Aorta (tissue), 5 donors: ENCODE measurements at regions not wholly inside any gene's neighbourhood (a gene's known extent, or its start where the extent isn't known, plus 50 kb on each side); places are given as distances from the start of the nearest gene placed in this dataset.
"Not testable (repeated sequence)": the region's sequence is repeated elsewhere in the genome, so short reads cannot be mapped to it uniquely, and the experiment has no call there.

ENCODE experiments used
- ATAC-seq: fragments of 200-7000 bp; cut with Tn5 transposase; one replicate; pipeline ENCODE4 v1.9.1; 2022; ENCODE audit warnings: moderate library complexity; ENCODE audit not compliant: low FRiP score
- DNase-seq, 2 donors: peaks; one replicate each; pipeline ENCODE4 v3.0.0-alpha.2; 2020
- H3K27ac ChIP-seq, 2 donors: one replicate each; pipeline ENCODE4 v1.5.1; 2013; ENCODE audit warnings: low read length in 2 of 2, mild to moderate bottlenecking in 2 of 2, moderate library complexity in 2 of 2, control low read depth in 1 of 2, inconsistent platforms in 1 of 2, low read depth in 1 of 2
- H3K27me3 ChIP-seq, 2 donors: one replicate each; pipeline ENCODE4 v1.6.1; 2013; ENCODE audit warnings: control low read depth in 1 of 2, low read length in 1 of 2, mild to moderate bottlenecking in 1 of 2, moderate library complexity in 1 of 2; ENCODE audit not compliant: insufficient read depth in 2 of 2, control insufficient read depth in 1 of 2
- H3K36me3 ChIP-seq, 2 donors: one replicate each; pipeline ENCODE4 v1.6.1; 2013; ENCODE audit warnings: control low read depth in 1 of 2, low read length in 1 of 2, mild to moderate bottlenecking in 1 of 2; ENCODE audit not compliant: insufficient read depth in 2 of 2, control insufficient read depth in 1 of 2
- H3K4me1 ChIP-seq, 2 donors: one replicate each; pipeline ENCODE4 v1.6.1; 2013; ENCODE audit warnings: low read length in 2 of 2, control low read depth in 1 of 2, mild to moderate bottlenecking in 1 of 2, moderate library complexity in 1 of 2; ENCODE audit not compliant: insufficient read depth in 2 of 2, control insufficient read depth in 1 of 2
- H3K4me3 ChIP-seq, 2 donors: one replicate each; pipeline ENCODE4 v1.5.1; 2013; ENCODE audit warnings: low read length in 2 of 2, control low read depth in 1 of 2, mild to moderate bottlenecking in 1 of 2
- H3K9me3 ChIP-seq: one replicate; pipeline ENCODE4 v1.6.1; 2013; ENCODE audit warnings: mild to moderate bottlenecking, low read length; ENCODE audit not compliant: control insufficient read depth
- WGBS, 2 donors: extraction: QIAGEN DNeasy Blood & Tissue Kit; methylation state at CpG; one replicate each; pipeline ENCODE4 v1.1.7; 2013; 5-methylcytosine and 5-hydroxymethylcytosine counted together
- intact Hi-C, 2 donors: fragments of 100-400 bp; cut with DNase I; formaldehyde crosslinking; loops; one replicate each; pipeline versions ENCODE4 v1.14.2 to v1.15.0; 2022
- donor health status: healthy with polysubstance abuse.
- donor health status: Bipolar disorder and iron deficiency.
- donor health status: DM: no; HTN: no; CAD: no.
- donor health status: DM: no; HTN: no; CAD: no.
- donor health status: DM: yes; HTN: yes; CAD: no.

DNA sequence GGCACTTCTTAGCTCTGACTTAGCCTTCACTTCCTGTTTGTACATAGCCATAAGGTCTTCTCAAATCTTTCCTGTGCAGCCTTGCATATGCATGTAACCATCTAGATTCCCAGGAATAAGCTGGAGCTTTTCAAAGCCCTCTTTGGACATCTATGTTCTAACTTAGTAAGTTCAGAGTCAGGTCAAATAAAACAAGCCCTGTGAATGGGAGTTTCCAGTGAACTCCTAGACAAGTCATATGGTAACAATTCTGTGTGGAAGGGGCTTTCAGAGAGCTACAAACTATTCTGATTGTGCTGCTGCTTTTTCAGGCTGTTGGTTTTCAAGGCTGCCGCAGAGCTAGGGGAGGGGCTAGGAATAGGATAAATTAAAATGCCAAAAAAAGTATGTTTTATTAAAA, 208.4 kb upstream of the AKR1E2 start:
- intact Hi-C loops = no loop called here
- DNase-seq (no peak), ATAC-seq (no peak)
- H3K4me3 ChIP-seq = no peak overlapping the region
- no peaks in the 10 kb centered on the region for H3K27me3 ChIP-seq
- 72 to 81% methylated on average over 1 of the region's 1 CpG for WGBS, 2 donors
- no peaks in the 10 kb centered on the region for H3K4me1 ChIP-seq
- H3K9me3 ChIP-seq = no peaks in the 10 kb centered on the region
- no peaks in the 10 kb centered on the region for H3K36me3 ChIP-seq
- H3K27ac ChIP-seq = no peak overlapping the region

DNA sequence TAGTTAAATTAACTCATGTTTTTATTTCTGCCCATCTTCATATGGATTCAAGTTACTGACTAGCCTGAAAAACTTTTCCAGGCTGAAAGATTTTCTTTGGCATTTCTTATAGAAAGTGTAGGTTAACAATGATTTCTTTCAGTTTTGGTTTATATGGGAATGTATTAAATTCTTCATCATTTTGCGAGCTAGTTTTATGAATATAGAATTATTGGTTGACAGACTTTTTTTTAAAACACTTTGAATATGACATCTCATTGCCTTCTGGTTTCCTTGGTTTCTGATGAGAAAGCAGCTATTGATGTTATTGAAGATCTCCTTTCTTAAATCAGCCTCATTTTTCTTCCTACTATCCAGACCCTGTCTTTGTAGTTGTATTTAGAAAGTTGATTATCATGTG, 211.0 kb upstream of the AKR1E2 start:
- no peak for ATAC-seq
- no peaks in the 10 kb centered on the region for H3K36me3 ChIP-seq
- H3K27me3 ChIP-seq = no peaks in the 10 kb centered on the region
- no peak for DNase-seq
- no peaks in the 10 kb centered on the region for H3K9me3 ChIP-seq
- WGBS, 2 donors = 95 to 96% methylated on average over 1 of the region's 1 CpG
- H3K4me1 ChIP-seq = no peaks in the 10 kb centered on the region
- H3K27ac ChIP-seq = no peak overlapping the region
- no peak overlapping the region for H3K4me3 ChIP-seq
- intact Hi-C loops = no loop called here

DNA sequence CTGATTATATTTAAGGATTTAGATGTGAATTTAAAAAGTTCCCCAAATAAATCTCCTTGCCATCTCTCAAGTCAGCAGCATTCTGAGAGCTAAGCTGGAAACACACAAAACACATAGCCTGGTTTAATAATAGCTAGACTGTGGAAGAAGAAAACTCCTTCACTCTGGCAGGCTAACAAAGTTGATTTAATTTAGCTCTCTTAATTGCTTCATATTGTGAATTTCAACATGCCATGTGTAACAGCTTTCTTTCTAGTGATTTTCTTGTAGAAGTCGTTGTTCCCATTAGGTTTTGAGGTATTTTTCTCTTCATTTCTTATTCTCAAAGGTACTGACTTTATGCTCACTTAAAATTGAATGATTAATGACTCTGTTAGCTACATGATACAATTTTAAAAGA, 216.8 kb upstream of the AKR1E2 start:
- H3K27me3 ChIP-seq = no peaks in the 10 kb centered on the region
- no peaks in the 10 kb centered on the region for H3K36me3 ChIP-seq
- no peak overlapping the region for H3K27ac ChIP-seq
- WGBS, 2 donors = 60 to 61% methylated on average over 1 of the region's 1 CpG
- no peak overlapping the region for H3K4me3 ChIP-seq
- ATAC-seq (no peak), DNase-seq (no peak)
- intact Hi-C loops = no loop called here
- H3K4me1 ChIP-seq = no peaks in the 10 kb centered on the region
- H3K9me3 ChIP-seq = no peaks in the 10 kb centered on the region

DNA sequence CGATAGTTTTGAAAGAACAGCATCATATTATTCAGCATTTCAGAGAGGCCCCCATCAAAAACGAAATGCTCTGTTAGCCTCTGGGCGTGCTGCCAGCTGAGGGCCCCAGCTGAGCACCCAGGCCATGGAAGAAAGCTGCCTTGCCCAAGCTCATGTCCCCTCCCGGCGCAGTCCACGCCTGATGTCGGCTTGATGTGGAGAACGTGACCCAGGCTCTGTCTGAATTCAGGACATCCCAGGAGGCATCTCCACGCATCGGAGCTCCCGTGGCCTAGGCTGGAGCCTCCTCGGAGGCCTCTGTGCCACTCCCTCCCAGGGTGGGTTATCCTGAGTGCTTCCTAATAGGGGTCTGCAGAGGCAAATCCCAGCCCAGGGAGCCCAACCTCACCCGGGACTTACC, 218.3 kb upstream of the AKR1E2 start:
- Histone ChIP-seq H3K27me3 (no peaks in the 10 kb centered on the region), H3K4me3 (no peak overlapping the region), H3K4me1 (no peaks in the 10 kb centered on the region), H3K9me3 (no peaks in the 10 kb centered on the region), H3K27ac (no peak overlapping the region), H3K36me3 (no peaks in the 10 kb centered on the region)
- intact Hi-C loops = no loop called here
- DNase-seq (no peak), ATAC-seq (no peak)
- 84 to 90% methylated on average over 13 of the region's 13 CpGs for WGBS, 2 donors

DNA sequence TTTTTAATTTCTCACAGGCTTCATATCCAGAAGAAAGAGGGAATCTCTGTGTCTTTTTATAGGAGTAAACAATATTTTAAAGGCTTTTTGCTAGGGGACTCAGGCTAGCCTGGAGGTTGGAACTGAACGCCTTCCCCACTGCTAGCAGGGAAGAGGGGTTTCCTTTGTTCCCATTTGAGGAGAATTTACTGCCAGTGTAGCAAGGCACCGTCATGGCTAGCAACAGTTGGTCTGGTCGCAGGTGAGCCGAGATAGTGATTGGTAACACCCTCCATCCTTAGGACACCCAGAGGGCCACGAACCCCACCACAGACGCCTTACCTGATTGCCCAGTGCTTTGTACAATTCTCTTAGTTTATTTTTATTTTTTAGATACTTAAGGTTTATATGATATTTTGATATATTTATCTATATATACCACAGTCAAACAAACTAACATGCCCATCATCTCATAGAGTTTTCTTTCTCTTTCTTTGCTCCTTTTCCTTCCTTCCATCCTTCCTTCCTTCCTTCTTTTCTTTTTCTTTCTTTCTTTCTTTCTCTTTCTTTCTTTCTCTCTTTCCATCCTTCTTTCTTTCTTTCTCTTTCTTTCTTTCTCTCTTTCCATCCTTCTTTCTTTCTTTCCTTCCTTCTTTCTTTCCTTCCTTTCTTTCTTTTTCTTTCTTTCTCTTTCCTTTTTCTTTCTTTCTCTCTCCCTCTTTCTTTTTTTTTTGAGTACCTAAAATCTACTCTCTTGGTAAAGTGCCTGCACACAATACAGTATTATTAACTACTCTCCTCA, 219.0 kb upstream of the AKR1E2 start:
- H3K9me3 ChIP-seq = no peaks in the 10 kb centered on the region
- H3K4me1 ChIP-seq = no peaks in the 10 kb centered on the region
- no peak for DNase-seq
- no peaks in the 10 kb centered on the region for H3K36me3 ChIP-seq
- no peak overlapping the region for H3K27ac ChIP-seq
- 91 to 93% methylated on average over 6 of the region's 6 CpGs for WGBS, 2 donors
- intact Hi-C loops = no loop called here
- ATAC-seq = no peak
- H3K4me3 ChIP-seq = no peak overlapping the region
- no peaks in the 10 kb centered on the region for H3K27me3 ChIP-seq

DNA sequence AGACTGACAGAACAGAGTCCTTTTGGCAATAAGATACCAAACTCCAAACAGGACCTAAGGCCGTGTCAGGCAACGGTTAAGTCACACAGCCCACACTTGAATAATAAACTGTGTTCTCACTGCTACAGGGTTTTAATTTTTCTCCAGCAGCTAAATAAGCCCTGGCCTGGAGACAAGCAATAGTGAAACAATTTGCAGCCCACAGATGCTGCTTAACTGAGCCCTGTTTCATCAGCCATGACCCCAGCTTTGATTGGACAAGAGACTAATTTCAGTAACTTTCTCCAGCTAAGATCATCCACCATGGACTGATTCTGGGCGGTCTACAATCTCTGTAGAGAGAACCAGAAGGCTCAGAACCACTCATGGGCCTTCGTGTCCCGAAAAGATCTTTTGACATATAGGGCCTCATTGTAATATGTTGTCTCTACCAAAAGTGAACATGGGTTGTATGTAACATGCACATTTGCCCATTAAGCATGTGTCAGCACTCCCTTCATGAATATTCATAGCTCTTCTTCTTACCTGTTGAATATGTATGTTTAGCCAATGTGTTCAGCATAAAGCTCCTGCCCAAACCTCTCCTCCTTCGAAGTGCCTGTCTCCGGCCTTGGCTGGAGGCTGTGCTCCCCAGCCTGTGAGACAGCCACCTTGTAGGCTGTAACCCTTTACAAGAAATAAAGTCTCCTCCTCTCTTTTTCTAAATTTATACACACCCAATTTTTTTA, 223.1 kb upstream of the AKR1E2 start:
- WGBS, 2 donors = 69 to 73% methylated on average over 7 of the region's 7 CpGs
- Histone ChIP-seq H3K36me3 (no peaks in the 10 kb centered on the region), H3K9me3 (no peaks in the 10 kb centered on the region), H3K27me3 (no peaks in the 10 kb centered on the region), H3K4me3 (no peak overlapping the region), H3K27ac (no peak overlapping the region), H3K4me1 (no peaks in the 10 kb centered on the region)
- DNase-seq = no peak
- ATAC-seq = no peak
- intact Hi-C loops = no loop called here

DNA sequence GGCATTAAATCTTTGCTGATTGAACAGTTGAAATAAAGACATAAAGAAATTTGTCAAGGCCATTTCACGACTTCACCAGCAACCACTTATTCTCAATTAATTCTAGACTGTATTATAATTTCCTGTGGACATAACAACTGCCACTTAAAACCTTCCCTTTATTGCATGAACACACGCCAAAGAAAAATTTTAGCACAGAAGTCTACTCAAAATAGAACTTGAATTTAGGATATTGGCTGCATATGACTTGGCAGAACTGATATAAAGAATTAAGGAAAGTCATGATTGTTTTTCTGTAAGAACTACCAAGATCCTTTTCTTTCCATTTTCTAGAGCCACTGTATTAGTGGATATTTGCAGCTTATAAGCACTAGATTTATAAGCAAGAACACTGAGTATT, 226.5 kb upstream of the AKR1E2 start:
- no peak for ATAC-seq

DNA sequence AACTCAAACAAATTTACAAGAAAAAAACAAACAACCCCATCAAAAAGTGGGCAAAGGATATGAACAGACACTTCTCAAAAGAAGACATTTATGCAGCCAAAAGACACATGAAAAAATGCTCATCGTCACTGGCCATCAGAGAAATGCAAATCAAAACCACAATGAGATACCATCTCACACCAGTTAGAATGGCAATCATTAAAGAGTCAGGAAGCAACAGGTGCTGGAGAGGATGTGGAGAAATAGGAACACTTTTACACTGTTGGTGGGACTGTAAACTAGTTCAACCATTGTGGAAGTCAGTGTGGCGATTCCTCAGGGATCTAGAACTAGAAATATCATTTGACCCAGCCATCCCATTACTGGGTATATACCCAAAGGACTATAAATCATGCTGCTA, 228.1 kb upstream of the AKR1E2 start:
- WGBS, 2 donors = 88% methylated on average over 1 of the region's 2 CpGs; no CpG with 5 or more reads in 1 of the 2 donors
- H3K27me3 ChIP-seq, H3K36me3 ChIP-seq, DNase-seq, ATAC-seq, H3K27ac ChIP-seq, H3K4me1 ChIP-seq, H3K4me3 ChIP-seq, H3K9me3 ChIP-seq, intact Hi-C loops: not testable (repeated sequence)

More for the DNA sequence above, 226.5 kb upstream of the AKR1E2 start:
- no peak overlapping the region for H3K4me3 ChIP-seq
- no peak for DNase-seq
- H3K4me1 ChIP-seq = no peaks in the 10 kb centered on the region
- H3K9me3 ChIP-seq = no peaks in the 10 kb centered on the region
- intact Hi-C loops = no loop called here
- H3K36me3 ChIP-seq = no peaks in the 10 kb centered on the region
- H3K27ac ChIP-seq = no peak overlapping the region
- no peaks in the 10 kb centered on the region for H3K27me3 ChIP-seq
- WGBS, 2 donors = 82 to 87% methylated on average over 2 of the region's 2 CpGs

DNA sequence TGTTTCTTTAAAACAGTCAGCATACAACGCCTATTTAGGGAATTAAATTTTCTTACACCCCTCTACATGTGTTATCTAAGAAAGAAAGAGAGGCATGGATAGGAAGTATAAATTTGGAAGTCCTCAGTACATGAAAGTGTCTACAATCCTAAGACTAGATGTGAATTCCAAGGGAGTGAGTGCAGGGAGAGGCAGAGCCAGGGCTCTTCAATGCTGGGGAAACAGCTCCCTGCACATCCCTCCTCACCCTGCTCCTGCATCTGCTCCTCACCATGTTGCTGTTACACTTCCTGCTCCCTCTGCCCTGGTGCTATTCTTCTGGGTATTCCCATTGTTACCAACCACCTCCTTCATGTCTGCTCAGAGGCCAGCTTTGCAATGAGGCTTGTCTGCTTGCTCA, 229.1 kb upstream of the AKR1E2 start:
- H3K4me1 ChIP-seq = no peaks in the 10 kb centered on the region
- H3K27me3 ChIP-seq = no peaks in the 10 kb centered on the region
- 69 to 75% methylated on average over 1 of the region's 1 CpG for WGBS, 2 donors
- intact Hi-C loops = no loop called here
- no peak for DNase-seq
- no peak for ATAC-seq
- H3K36me3 ChIP-seq = no peaks in the 10 kb centered on the region
- H3K4me3 ChIP-seq = no peak overlapping the region
- H3K27ac ChIP-seq = no peak overlapping the region
- H3K9me3 ChIP-seq = no peaks in the 10 kb centered on the region
